PFSK-1 (cell line): ENCODE measurements at regions not wholly inside any gene's neighbourhood (a gene's known extent, or its start where the extent isn't known, plus 50 kb on each side); places are given as distances from the start of the nearest gene placed in this dataset.

Experiments used
- FOXP2 ChIP-seq: optimal IDR thresholded peaks from 2 replicates; pipeline ENCODE3; 2011; ENCODE audit warnings: borderline replicate concordance, control low read depth, inconsistent platforms; ENCODE audit not compliant: insufficient read depth; ENCODE audit errors: extremely low read length, extremely low read depth
- POLR2AphosphoS5 ChIP-seq: IDR thresholded peaks from 2 replicates; pipeline ENCODE4 v1.6.1; 2012; ENCODE audit warnings: low read depth, mild to moderate bottlenecking, control low read depth, low read length, moderate library complexity
- REST ChIP-seq, 2 experiments: IDR thresholded peaks; 2 replicates each; pipeline versions ENCODE4 v1.6.1 to v1.8.0; 2011 to 2012; ENCODE audit warnings: low read depth in 2 of 2, low read length in 2 of 2, control low read depth in 1 of 2, inconsistent platforms in 1 of 2, mild to moderate bottlenecking in 1 of 2, moderate library complexity in 1 of 2; ENCODE audit not compliant: insufficient read depth in 1 of 2
- SIN3A ChIP-seq: IDR thresholded peaks from 2 replicates; pipeline ENCODE4 v1.6.1; 2012; ENCODE audit warnings: mild to moderate bottlenecking, low read length, moderate library complexity, borderline replicate concordance; ENCODE audit not compliant: insufficient read depth
- TAF1 ChIP-seq: IDR thresholded peaks from 2 replicates; pipeline ENCODE4 v1.6.1; 2012; ENCODE audit warnings: low read length, control low read depth, borderline replicate concordance; ENCODE audit not compliant: insufficient read depth

GRCh38 chr6:101129851-101130250, 248.7 kb upstream of the ASCC3 start:
- no peak for TF ChIP-seq SIN3A
- no peak for TF ChIP-seq REST (IDR thresholded peaks at IDR 0.05; ENCODE audit: insufficient read depth in 1 of 2, low read depth in 2 of 2, low read length in 2 of 2)
- no peak for TF ChIP-seq FOXP2
- TF ChIP-seq TAF1, result no peak
- no peak for TF ChIP-seq POLR2AphosphoS5

DNA sequence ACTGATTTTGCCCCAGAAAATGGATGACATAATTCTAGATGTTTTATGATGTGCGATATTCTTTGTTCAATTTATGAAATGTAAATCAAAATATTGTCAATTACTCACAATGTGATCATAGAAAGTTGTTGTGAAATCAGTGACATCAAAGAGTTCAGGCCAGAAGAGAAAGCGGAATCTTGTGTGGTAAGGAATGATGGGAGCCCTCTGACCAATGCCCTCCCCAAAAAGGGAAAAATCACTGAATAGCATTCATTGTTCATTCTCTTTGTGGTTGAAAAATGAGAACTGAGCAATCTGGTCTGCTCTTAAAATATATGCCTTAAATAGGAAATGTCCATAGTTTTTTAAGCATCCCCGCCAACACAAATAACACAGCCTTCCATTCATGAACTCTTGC, 247.1 kb upstream of the GRIK2 start:
- TF ChIP-seq TAF1 (no peak), SIN3A (no peak), FOXP2 (no peak), POLR2AphosphoS5 (no peak), REST (IDR thresholded peaks at IDR 0.05; ENCODE audit: insufficient read depth in 1 of 2, low read depth in 2 of 2, low read length in 2 of 2) (no peak)

- no peak for TF ChIP-seq FOXP2
- no peak for TF ChIP-seq POLR2AphosphoS5
- TF ChIP-seq REST (IDR thresholded peaks at IDR 0.05; ENCODE audit: insufficient read depth in 1 of 2, low read depth in 2 of 2, low read length in 2 of 2), result no peak
- TF ChIP-seq SIN3A, result no peak
- no peak for TF ChIP-seq TAF1
Measured at GRCh38 chr6:101150226-101150625, 243.3 kb upstream of the GRIK2 start.

GRCh38 chr6:101163611-101164010, 229.9 kb upstream of the GRIK2 start:
- TF ChIP-seq FOXP2 (no peak), TAF1 (no peak)

GRCh38 chr6:101167638-101168037, 225.9 kb upstream of the GRIK2 start:
- no peak for TF ChIP-seq FOXP2
- no peak for TF ChIP-seq SIN3A
- TF ChIP-seq POLR2AphosphoS5, result no peak
- TF ChIP-seq REST (IDR thresholded peaks at IDR 0.05; ENCODE audit: insufficient read depth in 1 of 2, low read depth in 2 of 2, low read length in 2 of 2), result no peak
- no peak for TF ChIP-seq TAF1
